Stimulated activated memory B cell treated with anti-CD40 and anti-IgM and Interleukin-4, amounts not matched to agents 10 μg/mL and 1 μg/mL and 100 μg/mL, for 72 hours (primary cell): ENCODE measurements at regions not wholly inside any gene's neighbourhood (a gene's known extent, or its start where the extent isn't known, plus 50 kb on each side); places are given as distances from the start of the nearest gene placed in this dataset.

Experiments used
- ATAC-seq: fragments of 150-1000 bp; cut with Tn5 transposase; 2 replicates; pipeline ENCODE4 v1.10.0; 2021
- H3K27ac Mint-ChIP-seq: one replicate; pipeline ENCODE4 v1.8.0; 2022; ENCODE audit warnings: mild to moderate bottlenecking, mixed read lengths
- H3K27me3 Mint-ChIP-seq: one replicate; pipeline ENCODE4 v1.8.0; 2022; ENCODE audit warnings: mixed read lengths
- H3K36me3 Mint-ChIP-seq: one replicate; pipeline ENCODE4 v1.8.0; 2022; ENCODE audit warnings: mixed read lengths
- H3K4me1 Mint-ChIP-seq: one replicate; pipeline ENCODE4 v1.8.0; 2022; ENCODE audit warnings: mixed read lengths
- H3K4me3 Mint-ChIP-seq: one replicate; pipeline ENCODE4 v1.8.0; 2022; ENCODE audit warnings: mild to moderate bottlenecking, moderate library complexity, mixed read lengths
- H3K9me3 Mint-ChIP-seq: one replicate; pipeline ENCODE4 v1.8.0; 2022; ENCODE audit warnings: mixed read lengths

- Mint-ChIP-seq H3K9me3 (no peaks in the 10 kb centered on the region), H3K36me3 (no peaks in the 10 kb centered on the region), H3K27me3 (peaks cover 8% of the 10 kb centered on the region), H3K4me3 (no peak overlapping the region), H3K4me1 (no peaks in the 10 kb centered on the region), H3K27ac (no peak overlapping the region)
- ATAC-seq, result no peak
Measured at GRCh38 chr12:105920161-105920684, 218.5 kb downstream of the NUAK1 start.

GRCh38 chr12:105921055-105921454 is 217.7 kb downstream of the NUAK1 start:
- Mint-ChIP-seq H3K36me3 (no peaks in the 10 kb centered on the region), H3K27me3 (peaks cover 8% of the 10 kb centered on the region), H3K27ac (no peak overlapping the region), H3K4me3 (no peak overlapping the region), H3K9me3 (no peaks in the 10 kb centered on the region), H3K4me1 (no peaks in the 10 kb centered on the region)
- no peak for ATAC-seq

GRCh38 chr12:105921872-105922669 is 216.7 kb downstream of the NUAK1 start:
- Mint-ChIP-seq H3K36me3 (no peaks in the 10 kb centered on the region), H3K9me3 (no peaks in the 10 kb centered on the region), H3K4me3 (no peak overlapping the region), H3K27me3 (peaks cover 8% of the 10 kb centered on the region), H3K27ac (no peak overlapping the region), H3K4me1 (no peaks in the 10 kb centered on the region)
- no peak for ATAC-seq

- peaks cover 8% of the 10 kb centered on the region for H3K27me3 Mint-ChIP-seq
- no peak overlapping the region for H3K27ac Mint-ChIP-seq
- peaks cover 3% of the 10 kb centered on the region for H3K9me3 Mint-ChIP-seq
- no peaks in the 10 kb centered on the region for H3K36me3 Mint-ChIP-seq
- H3K4me3 Mint-ChIP-seq, result no peak overlapping the region
- no peaks in the 10 kb centered on the region for H3K4me1 Mint-ChIP-seq
- ATAC-seq, result no peak
Measured at GRCh38 chr12:105922670-105923102, 216.1 kb downstream of the NUAK1 start.

- H3K27ac Mint-ChIP-seq, result no peak overlapping the region
- peaks cover 8% of the 10 kb centered on the region for H3K27me3 Mint-ChIP-seq
- H3K9me3 Mint-ChIP-seq, result peaks cover 10% of the 10 kb centered on the region
- ATAC-seq, result no peak
- H3K4me1 Mint-ChIP-seq, result no peaks in the 10 kb centered on the region
- H3K36me3 Mint-ChIP-seq, result no peaks in the 10 kb centered on the region
- H3K4me3 Mint-ChIP-seq, result no peak overlapping the region
Measured at GRCh38 chr12:105924526-105925208, 214.1 kb downstream of the NUAK1 start.

- peaks cover 6% of the 10 kb centered on the region for H3K27me3 Mint-ChIP-seq
- no peak for ATAC-seq
- no peak overlapping the region for H3K4me3 Mint-ChIP-seq
- no peak overlapping the region for H3K27ac Mint-ChIP-seq
- no peaks in the 10 kb centered on the region for H3K36me3 Mint-ChIP-seq
- peaks cover 10% of the 10 kb centered on the region for H3K9me3 Mint-ChIP-seq
- H3K4me1 Mint-ChIP-seq, result no peaks in the 10 kb centered on the region
Measured at GRCh38 chr12:105927564-105927963, 211.2 kb downstream of the NUAK1 start.

GRCh38 chr12:105928436-105928835 is 210.3 kb downstream of the NUAK1 start:
- Mint-ChIP-seq H3K27ac (no peak overlapping the region), H3K36me3 (no peaks in the 10 kb centered on the region), H3K4me3 (no peak overlapping the region), H3K27me3 (no peaks in the 10 kb centered on the region), H3K9me3 (peaks cover 10% of the 10 kb centered on the region), H3K4me1 (no peaks in the 10 kb centered on the region)
- no peak for ATAC-seq

GRCh38 chr12:105929192-105929591 is 209.6 kb downstream of the NUAK1 start:
- H3K9me3 Mint-ChIP-seq, result peaks cover 10% of the 10 kb centered on the region
- no peak for ATAC-seq
- no peaks in the 10 kb centered on the region for H3K36me3 Mint-ChIP-seq

GRCh38 chr12:105930557-105931503 is 207.9 kb downstream of the NUAK1 start:
- ATAC-seq, result no peak
- no peaks in the 10 kb centered on the region for H3K4me1 Mint-ChIP-seq
- H3K36me3 Mint-ChIP-seq, result no peaks in the 10 kb centered on the region
- H3K27ac Mint-ChIP-seq, result no peak overlapping the region
- H3K27me3 Mint-ChIP-seq, result no peaks in the 10 kb centered on the region
- no peak overlapping the region for H3K4me3 Mint-ChIP-seq
- H3K9me3 Mint-ChIP-seq, result peaks cover 10% of the 10 kb centered on the region

More at GRCh38 chr12:105929192-105929591, 209.6 kb downstream of the NUAK1 start:
- H3K4me1 Mint-ChIP-seq, result no peaks in the 10 kb centered on the region
- H3K27me3 Mint-ChIP-seq, result no peaks in the 10 kb centered on the region
- no peak overlapping the region for H3K4me3 Mint-ChIP-seq
- no peak overlapping the region for H3K27ac Mint-ChIP-seq

- no peaks in the 10 kb centered on the region for H3K36me3 Mint-ChIP-seq
- no peak overlapping the region for H3K4me3 Mint-ChIP-seq
- H3K27ac Mint-ChIP-seq, result no peak overlapping the region
- no peaks in the 10 kb centered on the region for H3K4me1 Mint-ChIP-seq
- H3K27me3 Mint-ChIP-seq, result no peaks in the 10 kb centered on the region
- H3K9me3 Mint-ChIP-seq, result peaks cover 10% of the 10 kb centered on the region
- no peak for ATAC-seq
Measured at GRCh38 chr12:105931762-105932570, 206.8 kb downstream of the NUAK1 start.

GRCh38 chr12:105933671-105934665 is 204.8 kb downstream of the NUAK1 start:
- no peaks in the 10 kb centered on the region for H3K36me3 Mint-ChIP-seq
- no peaks in the 10 kb centered on the region for H3K27me3 Mint-ChIP-seq
- H3K27ac Mint-ChIP-seq, result no peak overlapping the region
- no peaks in the 10 kb centered on the region for H3K4me1 Mint-ChIP-seq
- H3K9me3 Mint-ChIP-seq, result peaks cover 2% of the 10 kb centered on the region
- no peak overlapping the region for H3K4me3 Mint-ChIP-seq
- ATAC-seq, result no peak

GRCh38 chr12:105935106-105935505 is 203.6 kb downstream of the NUAK1 start:
- no peaks in the 10 kb centered on the region for H3K36me3 Mint-ChIP-seq
- no peaks in the 10 kb centered on the region for H3K4me1 Mint-ChIP-seq
- ATAC-seq, result no peak
- no peaks in the 10 kb centered on the region for H3K9me3 Mint-ChIP-seq
- no peaks in the 10 kb centered on the region for H3K27me3 Mint-ChIP-seq
- H3K27ac Mint-ChIP-seq, result no peak overlapping the region
- no peak overlapping the region for H3K4me3 Mint-ChIP-seq

GRCh38 chr12:105935981-105936380 is 202.8 kb downstream of the NUAK1 start:
- Mint-ChIP-seq H3K27me3 (no peaks in the 10 kb centered on the region), H3K9me3 (no peaks in the 10 kb centered on the region), H3K4me1 (no peaks in the 10 kb centered on the region), H3K36me3 (no peaks in the 10 kb centered on the region), H3K27ac (no peak overlapping the region), H3K4me3 (no peak overlapping the region)
- no peak for ATAC-seq
